ENCODE measurements at regions not wholly inside any gene's neighbourhood (a gene's known extent, or its start where the extent isn't known, plus 50 kb on each side); places are given as distances from the start of the nearest gene placed in this dataset.

DNA sequence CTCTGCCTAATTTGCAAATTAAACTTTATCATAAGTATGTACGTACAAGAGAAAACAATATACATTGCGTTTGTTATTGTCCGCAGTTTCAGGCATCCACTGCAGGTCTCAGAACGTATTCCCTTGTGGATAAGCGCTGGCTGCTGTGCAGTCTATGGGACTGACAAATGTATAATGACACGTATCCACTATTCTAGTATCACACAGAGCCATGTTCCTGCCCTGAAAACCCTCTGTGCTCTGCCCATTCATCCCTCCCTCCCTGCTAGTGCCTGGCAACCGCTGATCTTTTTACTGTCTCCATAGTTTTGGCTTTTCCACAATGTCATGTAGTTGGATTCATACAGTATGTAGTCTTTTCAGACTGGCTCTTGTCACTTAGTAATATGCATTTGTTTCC, 179.4 kb downstream of the MAF start:
- no peak for DNase-seq
- Histone ChIP-seq H3F3A (ENCODE audit: insufficient read depth, low read length) (no peaks in the 10 kb centered on the region), H3K4me2 (ENCODE audit: low read depth, low read length) (no peak overlapping the region), H3K27ac (ENCODE audit: low read length) (no peak overlapping the region), H3K9me2 (replicated peaks; ENCODE audit: insufficient read depth, low read length) (no peaks in the 10 kb centered on the region), H3K27me3 (replicated peaks; ENCODE audit: insufficient read depth, low read length) (no peaks in the 10 kb centered on the region), H3K4me1 (ENCODE audit: low read length) (no peaks in the 10 kb centered on the region), H4K20me1 (ENCODE audit: insufficient read depth, low read length) (no peaks in the 10 kb centered on the region), H3K79me2 (ENCODE audit: low read length) (no peaks in the 10 kb centered on the region), H3K9ac (ENCODE audit: low read length) (no peak overlapping the region), H3K9me3 (replicated peaks; ENCODE audit: insufficient read depth, low read length) (no peaks in the 10 kb centered on the region), H3K4me3 (ENCODE audit: low read length) (no peak overlapping the region), H2AFZ (ENCODE audit: low read length) (no peak overlapping the region), H3K36me3 (replicated peaks; ENCODE audit: insufficient read depth, low read length) (no peaks in the 10 kb centered on the region)
- TF ChIP-seq EZH2phosphoT487 (IDR thresholded peaks at IDR 0.05; ENCODE audit: low read length) (no peak), EZH2 (optimal IDR thresholded peaks at IDR 0.05; ENCODE audit: low read depth, low read length) (no peak)
- TF ChIP-seq, protein P1, sequence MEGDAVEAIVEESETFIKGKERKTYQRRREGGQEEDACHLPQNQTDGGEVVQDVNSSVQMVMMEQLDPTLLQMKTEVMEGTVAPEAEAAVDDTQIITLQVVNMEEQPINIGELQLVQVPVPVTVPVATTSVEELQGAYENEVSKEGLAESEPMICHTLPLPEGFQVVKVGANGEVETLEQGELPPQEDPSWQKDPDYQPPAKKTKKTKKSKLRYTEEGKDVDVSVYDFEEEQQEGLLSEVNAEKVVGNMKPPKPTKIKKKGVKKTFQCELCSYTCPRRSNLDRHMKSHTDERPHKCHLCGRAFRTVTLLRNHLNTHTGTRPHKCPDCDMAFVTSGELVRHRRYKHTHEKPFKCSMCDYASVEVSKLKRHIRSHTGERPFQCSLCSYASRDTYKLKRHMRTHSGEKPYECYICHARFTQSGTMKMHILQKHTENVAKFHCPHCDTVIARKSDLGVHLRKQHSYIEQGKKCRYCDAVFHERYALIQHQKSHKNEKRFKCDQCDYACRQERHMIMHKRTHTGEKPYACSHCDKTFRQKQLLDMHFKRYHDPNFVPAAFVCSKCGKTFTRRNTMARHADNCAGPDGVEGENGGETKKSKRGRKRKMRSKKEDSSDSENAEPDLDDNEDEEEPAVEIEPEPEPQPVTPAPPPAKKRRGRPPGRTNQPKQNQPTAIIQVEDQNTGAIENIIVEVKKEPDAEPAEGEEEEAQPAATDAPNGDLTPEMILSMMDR (IDR thresholded peaks at IDR 0.05; ENCODE audit: low read length): no peak

DNA sequence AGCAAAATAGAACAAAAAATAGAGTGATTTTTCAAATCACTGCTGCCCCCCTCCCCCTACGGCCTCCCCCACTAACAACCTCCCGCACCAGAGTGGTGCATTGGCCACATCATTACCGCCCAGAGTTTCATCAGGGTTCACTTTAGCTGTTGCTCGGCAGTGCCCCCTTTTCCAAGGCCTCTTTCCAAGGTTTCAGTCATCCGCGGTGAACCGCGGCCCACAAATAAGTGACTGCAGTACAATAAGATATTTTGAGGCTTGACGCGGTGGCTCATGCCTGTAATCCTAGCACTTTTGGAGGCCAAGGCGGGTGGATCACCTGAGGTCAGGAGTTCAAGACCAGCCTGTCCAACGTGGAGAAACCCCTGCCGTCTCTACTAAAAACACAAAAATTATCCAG, 180.0 kb downstream of the MAF start:
- H3K9ac ChIP-seq (ENCODE audit: low read length): no peak overlapping the region
- H3K27ac ChIP-seq (ENCODE audit: low read length): no peak overlapping the region
- H3K36me3 ChIP-seq (replicated peaks; ENCODE audit: insufficient read depth, low read length): no peaks in the 10 kb centered on the region
- no peaks in the 10 kb centered on the region for H3K9me3 ChIP-seq (replicated peaks; ENCODE audit: insufficient read depth, low read length)
- no peak overlapping the region for H3K4me3 ChIP-seq (ENCODE audit: low read length)
- H3K4me2 ChIP-seq (ENCODE audit: low read depth, low read length): no peak overlapping the region
- TF ChIP-seq, protein P1 (IDR thresholded peaks at IDR 0.05; ENCODE audit: low read length): no peak
- TF ChIP-seq EZH2phosphoT487 (IDR thresholded peaks at IDR 0.05; ENCODE audit: low read length) (no peak), EZH2 (optimal IDR thresholded peaks at IDR 0.05; ENCODE audit: low read depth, low read length) (no peak)
- no peak overlapping the region for H2AFZ ChIP-seq (ENCODE audit: low read length)
- H3K79me2 ChIP-seq (ENCODE audit: low read length): no peaks in the 10 kb centered on the region
- H3K4me1 ChIP-seq (ENCODE audit: low read length): no peaks in the 10 kb centered on the region
- no peaks in the 10 kb centered on the region for H3K9me2 ChIP-seq (replicated peaks; ENCODE audit: insufficient read depth, low read length)
- no peaks in the 10 kb centered on the region for H3F3A ChIP-seq (ENCODE audit: insufficient read depth, low read length)
- H4K20me1 ChIP-seq (ENCODE audit: insufficient read depth, low read length): no peaks in the 10 kb centered on the region
- no peak for DNase-seq
- no peaks in the 10 kb centered on the region for H3K27me3 ChIP-seq (replicated peaks; ENCODE audit: insufficient read depth, low read length)

DNA sequence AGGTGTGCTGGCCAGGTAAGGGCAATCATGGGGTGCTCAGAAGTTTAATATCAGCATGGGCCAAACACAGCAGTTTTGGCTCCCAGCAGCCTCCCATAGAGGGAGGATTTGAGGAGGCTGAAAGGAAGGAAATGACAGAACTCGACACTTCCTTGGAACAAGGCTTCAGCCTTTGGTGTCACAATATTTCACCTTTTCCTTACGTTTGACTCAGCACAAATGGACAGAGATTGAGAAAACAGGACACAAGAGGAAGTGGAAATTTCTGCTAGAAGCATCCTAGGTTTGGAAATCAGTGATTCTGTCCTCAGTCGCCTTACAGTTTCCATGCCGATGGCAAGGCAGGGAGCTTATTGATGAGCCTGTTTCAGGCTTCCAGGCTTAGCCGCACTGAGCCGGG, 181.4 kb downstream of the MAF start:
- H3K27me3 ChIP-seq (replicated peaks; ENCODE audit: insufficient read depth, low read length): no peaks in the 10 kb centered on the region
- no peaks in the 10 kb centered on the region for H3K4me1 ChIP-seq (ENCODE audit: low read length)
- H3K9me2 ChIP-seq (replicated peaks; ENCODE audit: insufficient read depth, low read length): no peaks in the 10 kb centered on the region
- H3K36me3 ChIP-seq (replicated peaks; ENCODE audit: insufficient read depth, low read length): no peaks in the 10 kb centered on the region
- H3K79me2 ChIP-seq (ENCODE audit: low read length): no peaks in the 10 kb centered on the region
- H3K4me3 ChIP-seq (ENCODE audit: low read length): no peak overlapping the region
- TF ChIP-seq EZH2phosphoT487 (IDR thresholded peaks at IDR 0.05; ENCODE audit: low read length): no peak
- no peak for TF ChIP-seq EZH2 (optimal IDR thresholded peaks at IDR 0.05; ENCODE audit: low read depth, low read length)
- TF ChIP-seq, protein P1 (IDR thresholded peaks at IDR 0.05; ENCODE audit: low read length): no peak
- no peak overlapping the region for H3K4me2 ChIP-seq (ENCODE audit: low read depth, low read length)
- no peaks in the 10 kb centered on the region for H4K20me1 ChIP-seq (ENCODE audit: insufficient read depth, low read length)
- no peak overlapping the region for H3K27ac ChIP-seq (ENCODE audit: low read length)
- H3F3A ChIP-seq (ENCODE audit: insufficient read depth, low read length): no peaks in the 10 kb centered on the region
- no peak overlapping the region for H3K9ac ChIP-seq (ENCODE audit: low read length)
- H3K9me3 ChIP-seq (replicated peaks; ENCODE audit: insufficient read depth, low read length): no peaks in the 10 kb centered on the region
- DNase-seq: no peak
- H2AFZ ChIP-seq (ENCODE audit: low read length): no peak overlapping the region

All from MM.1S (cell line).